Right renal pelvis (tissue), 4 donors: ENCODE measurements at regions not wholly inside any gene's neighbourhood (a gene's known extent, or its start where the extent isn't known, plus 50 kb on each side); places are given as distances from the start of the nearest gene placed in this dataset.

Experiments used
- DNase-seq, 4 donors: peaks; one replicate each; pipeline ENCODE4 v3.0.0-alpha.2; 2013; ENCODE audit warnings: low read depth in 4 of 4, low spot score in 3 of 4, missing footprints in 1 of 4

- DNase-seq = no peak
These were observed 407.3 kb downstream of the TMEM135 start for GRCh38 chr11:87444993-87445392.

GRCh38 chr11:87443707-87444106 is 406.0 kb downstream of the TMEM135 start:
- no peak for DNase-seq

- no peak for DNase-seq
These were observed 402.5 kb downstream of the TMEM135 start for GRCh38 chr11:87440076-87440770.

- no peak for DNase-seq
These were observed 400.7 kb downstream of the TMEM135 start for GRCh38 chr11:87438416-87438815.

- DNase-seq = no peak
These were observed 400.1 kb downstream of the TMEM135 start for GRCh38 chr11:87437844-87438223.

GRCh38 chr11:87437133-87437843 is 399.6 kb downstream of the TMEM135 start:
- no peak for DNase-seq

GRCh38 chr11:87432022-87432421 is 394.3 kb downstream of the TMEM135 start:
- DNase-seq = no peak

- DNase-seq = no peak
These were observed 393.7 kb downstream of the TMEM135 start for GRCh38 chr11:87431392-87431791.

GRCh38 chr11:87430821-87431220 is 393.1 kb downstream of the TMEM135 start:
- DNase-seq = no peak

- DNase-seq = no peak
These were observed 392.3 kb downstream of the TMEM135 start for GRCh38 chr11:87429996-87430395.

- DNase-seq = no peak
These were observed 390.5 kb downstream of the TMEM135 start for GRCh38 chr11:87428266-87428665.

- no peak for DNase-seq
These were observed 388.2 kb downstream of the TMEM135 start for GRCh38 chr11:87425943-87426342.

- no peak for DNase-seq
These were observed 387.7 kb downstream of the TMEM135 start for GRCh38 chr11:87425391-87425790.

GRCh38 chr11:87423161-87423560 is 385.4 kb downstream of the TMEM135 start:
- DNase-seq = no peak

GRCh38 chr11:87422566-87422965 is 384.8 kb downstream of the TMEM135 start:
- DNase-seq = no peak

GRCh38 chr11:87421422-87421821 is 383.7 kb downstream of the TMEM135 start:
- DNase-seq = peak; percentile 49 to 70 (median 55)

- DNase-seq = no peak
These were observed 380.2 kb downstream of the TMEM135 start for GRCh38 chr11:87417951-87418350.

GRCh38 chr11:87405843-87406242 is 368.1 kb downstream of the TMEM135 start:
- DNase-seq = no peak

- no peak for DNase-seq
These were observed 367.6 kb downstream of the TMEM135 start for GRCh38 chr11:87405356-87405755.

- no peak for DNase-seq
These were observed 363.9 kb downstream of the TMEM135 start for GRCh38 chr11:87401653-87402052.

- DNase-seq = no peak
These were observed 361.6 kb downstream of the TMEM135 start for GRCh38 chr11:87399341-87399740.

GRCh38 chr11:87398931-87399330 is 361.2 kb downstream of the TMEM135 start:
- no peak for DNase-seq
